HG03342 (cell line): ENCODE measurements at regions not wholly inside any gene's neighbourhood (a gene's known extent, or its start where the extent isn't known, plus 50 kb on each side); places are given as distances from the start of the nearest gene placed in this dataset.

Experiments used
- ATAC-seq: cut with Tn5 transposase; IDR thresholded peaks from one replicate; pipeline ENCODE4 v1.9.1; 2021; ENCODE audit warnings: mild to moderate bottlenecking, moderate library complexity; ENCODE audit not compliant: unreplicated experiment

GRCh38 chr2:2839393-2839781, 508.3 kb upstream of the MYT1L start:
- ATAC-seq: no peak

GRCh38 chr2:2838548-2838845, 507.4 kb upstream of the MYT1L start:
- ATAC-seq: no peak

- no peak for ATAC-seq
Measured at GRCh38 chr2:2837746-2838547, 506.9 kb upstream of the MYT1L start.

GRCh38 chr2:2836343-2837070, 505.4 kb upstream of the MYT1L start:
- no peak for ATAC-seq

GRCh38 chr2:2834516-2835254, 503.6 kb upstream of the MYT1L start:
- ATAC-seq: no peak

GRCh38 chr2:2834105-2834504, 503.0 kb upstream of the MYT1L start:
- no peak for ATAC-seq

- no peak for ATAC-seq
Measured at GRCh38 chr2:2832657-2833056, 501.6 kb upstream of the MYT1L start.

GRCh38 chr2:2831633-2832032, 500.6 kb upstream of the MYT1L start:
- ATAC-seq: no peak

GRCh38 chr2:2830576-2830975, 499.5 kb upstream of the MYT1L start:
- ATAC-seq: no peak

GRCh38 chr2:2828774-2829368, 497.8 kb upstream of the MYT1L start:
- no peak for ATAC-seq

- no peak for ATAC-seq
Measured at GRCh38 chr2:2827761-2828221, 496.7 kb upstream of the MYT1L start.

- no peak for ATAC-seq
Measured at GRCh38 chr2:2827046-2827636, 496.1 kb upstream of the MYT1L start.

GRCh38 chr2:2826621-2827020, 495.5 kb upstream of the MYT1L start:
- ATAC-seq: no peak

- no peak for ATAC-seq
Measured at GRCh38 chr2:2826209-2826551, 495.1 kb upstream of the MYT1L start.

GRCh38 chr2:2825516-2826208, 494.6 kb upstream of the MYT1L start:
- ATAC-seq: no peak

GRCh38 chr2:2825062-2825461, 494.0 kb upstream of the MYT1L start:
- no peak for ATAC-seq

GRCh38 chr2:2824588-2824987, 493.5 kb upstream of the MYT1L start:
- no peak for ATAC-seq

- ATAC-seq: no peak
Measured at GRCh38 chr2:2823061-2823753, 492.1 kb upstream of the MYT1L start.

- no peak for ATAC-seq
Measured at GRCh38 chr2:2822143-2822542, 491.1 kb upstream of the MYT1L start.

- no peak for ATAC-seq
Measured at GRCh38 chr2:2812648-2813047, 481.6 kb upstream of the MYT1L start.
